Effector CD4-positive, alpha-beta T cell (primary cell): ENCODE measurements at regions not wholly inside any gene's neighbourhood (a gene's known extent, or its start where the extent isn't known, plus 50 kb on each side); places are given as distances from the start of the nearest gene placed in this dataset.
"Not testable (repeated sequence)": the region's sequence is repeated elsewhere in the genome, so short reads cannot be mapped to it uniquely, and the experiment has no call there.

Experiments used
- DNase-seq: peaks from one replicate; pipeline ENCODE4 v3.0.0-alpha.2; 2020

DNA sequence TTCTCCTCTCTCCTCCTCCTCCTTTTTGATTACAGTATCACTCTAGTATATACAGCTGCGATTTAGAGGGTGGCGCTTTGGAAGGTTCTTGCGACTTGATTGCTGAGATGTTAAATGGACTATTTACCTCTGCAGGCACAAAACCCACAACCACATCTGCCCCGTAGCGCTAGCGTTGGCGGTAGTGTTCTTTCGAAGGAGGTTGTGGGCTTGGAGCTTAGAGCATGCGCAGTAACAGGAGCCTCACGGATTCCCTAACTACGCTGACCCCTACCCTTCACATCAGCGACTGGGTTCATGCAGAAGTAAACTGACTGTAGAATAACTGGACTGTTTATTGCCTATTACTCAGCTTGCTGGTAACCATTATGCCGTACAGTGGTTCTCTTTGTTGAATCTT is 58.0 kb downstream of the CGGBP1 start:
- DNase-seq, result no peak

- no peak for DNase-seq
Observed at GRCh38 chr3:87997966-87998365, 60.8 kb downstream of the CGGBP1 start.

DNA sequence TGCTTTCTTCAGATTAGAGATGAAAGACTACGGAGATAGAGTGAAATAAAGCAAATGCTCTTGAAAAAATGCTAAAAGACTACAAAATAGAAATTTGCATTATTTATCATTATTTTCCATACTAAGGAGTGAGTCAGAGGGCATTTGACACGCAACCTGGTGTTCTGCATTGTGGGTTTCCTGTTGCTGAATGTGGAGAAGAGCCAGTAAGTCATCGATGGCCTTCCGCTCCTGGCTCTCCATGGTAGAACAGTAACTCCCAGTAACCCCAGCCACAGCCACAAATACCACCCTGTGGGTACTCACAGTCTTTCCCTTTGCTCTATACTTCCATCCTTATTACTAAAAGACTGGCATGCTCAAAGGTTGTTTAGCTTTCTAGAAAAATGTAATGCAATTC is 61.5 kb downstream of the CGGBP1 start:
- no peak for DNase-seq

- DNase-seq, result no peak
Observed at GRCh38 chr3:87996882-87997281, 61.9 kb downstream of the CGGBP1 start.

DNA sequence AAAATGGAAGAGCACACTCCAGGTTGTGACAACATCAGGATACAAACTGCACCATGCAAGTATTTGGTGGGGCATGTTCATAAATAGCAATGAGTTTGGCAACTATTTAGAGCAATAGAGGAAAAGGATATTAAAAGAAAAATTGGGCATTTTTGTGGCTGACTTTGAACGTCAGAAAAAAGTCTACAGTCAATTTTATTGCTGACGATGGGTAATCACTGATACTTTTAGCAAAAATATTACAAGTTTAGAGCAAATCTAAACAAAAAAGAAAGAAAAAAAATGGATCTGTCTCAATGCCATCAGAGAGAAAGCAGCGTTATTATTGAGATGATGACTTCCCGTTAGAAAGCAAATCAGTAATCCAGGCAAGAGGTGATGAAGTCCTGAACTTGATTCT is 65.2 kb downstream of the CGGBP1 start:
- no peak for DNase-seq

DNA sequence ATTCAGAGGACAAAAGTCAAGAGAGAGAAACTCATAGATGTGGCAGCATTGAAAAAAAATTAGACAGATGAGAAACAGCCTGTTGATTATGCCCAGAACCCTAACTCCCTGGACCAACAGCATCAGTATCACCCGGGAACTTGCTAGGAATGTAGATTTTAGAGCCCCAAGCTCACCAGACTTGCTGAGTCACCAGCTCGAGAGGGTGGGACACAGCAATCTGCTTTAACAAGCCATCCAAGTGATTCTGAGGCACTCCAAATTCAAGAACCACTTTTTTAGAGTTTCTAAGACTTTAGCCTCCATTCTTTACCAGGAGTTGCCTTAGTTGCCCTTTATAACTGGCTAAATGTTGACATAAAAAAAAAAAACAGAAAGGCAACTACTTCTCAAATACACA is 70.9 kb downstream of the CGGBP1 start:
- DNase-seq, result no peak

- no peak for DNase-seq
Observed at GRCh38 chr3:87982421-87982820, 76.4 kb downstream of the CGGBP1 start.

- DNase-seq, result no peak
Observed at GRCh38 chr3:87979527-87979926, 79.3 kb downstream of the CGGBP1 start.

- DNase-seq, result no peak
Observed at GRCh38 chr3:87977765-87978164, 81.0 kb downstream of the CGGBP1 start.

DNA sequence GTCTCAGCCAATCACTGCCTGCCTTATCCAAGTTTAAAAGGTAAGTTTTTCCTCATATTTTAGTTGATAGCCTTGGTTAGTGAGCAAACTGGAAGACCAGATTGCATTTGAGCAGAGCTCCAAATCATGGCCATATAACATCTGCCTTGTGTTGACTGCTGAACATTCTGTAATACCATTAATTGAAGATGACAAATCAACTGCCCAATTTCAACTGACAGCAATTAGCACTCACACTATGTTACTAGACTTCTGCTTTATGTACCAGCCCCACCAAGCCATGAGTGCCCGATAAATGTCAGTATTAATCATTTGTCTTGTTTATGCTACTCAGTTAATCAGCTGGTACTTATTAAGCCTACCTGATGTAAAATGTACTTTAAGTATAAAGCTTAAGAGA is 83.1 kb downstream of the CGGBP1 start:
- DNase-seq, result no peak

- no peak for DNase-seq
Observed at GRCh38 chr3:87973906-87974305, 84.9 kb downstream of the CGGBP1 start.

DNA sequence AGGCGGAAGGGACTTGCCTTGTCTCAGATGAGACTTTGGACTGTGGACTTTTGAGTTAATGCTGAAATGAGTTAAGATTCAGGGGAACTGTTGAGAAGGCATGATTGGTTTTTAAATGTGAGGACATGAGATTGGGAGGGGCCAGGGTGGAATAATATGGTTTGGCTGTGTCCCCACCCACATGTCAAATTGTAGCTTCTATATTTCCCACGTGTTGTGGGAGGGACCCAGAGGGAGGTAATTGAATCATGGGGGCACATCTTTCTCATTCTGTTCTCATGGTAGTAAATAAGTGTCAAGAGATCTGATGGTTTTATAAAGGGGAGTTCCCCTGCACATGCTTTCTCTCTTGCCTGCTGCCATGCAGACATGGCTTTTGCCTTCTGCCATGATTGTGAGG is 89.2 kb downstream of the CGGBP1 start:
- DNase-seq, result no peak

DNA sequence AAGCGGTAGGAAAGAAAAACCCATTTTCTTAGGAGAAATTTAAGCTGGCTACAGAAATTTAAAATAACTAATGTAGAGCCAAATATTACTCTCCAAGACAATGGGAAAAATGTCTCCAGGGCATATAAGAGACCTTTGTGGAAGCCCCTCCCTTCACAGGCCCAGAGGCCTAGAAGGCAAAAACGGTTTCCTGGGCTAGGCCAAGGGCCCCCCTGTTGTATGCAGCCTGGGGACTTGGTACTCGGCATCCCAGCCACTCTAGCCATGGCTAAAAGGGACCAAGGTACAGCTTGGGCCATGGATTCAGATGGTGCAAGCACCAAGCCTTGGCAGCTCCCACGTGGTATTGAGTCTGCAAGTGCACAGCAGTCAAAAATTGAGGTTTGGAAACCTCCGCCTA is 90.1 kb downstream of the CGGBP1 start:
- no peak for DNase-seq

DNA sequence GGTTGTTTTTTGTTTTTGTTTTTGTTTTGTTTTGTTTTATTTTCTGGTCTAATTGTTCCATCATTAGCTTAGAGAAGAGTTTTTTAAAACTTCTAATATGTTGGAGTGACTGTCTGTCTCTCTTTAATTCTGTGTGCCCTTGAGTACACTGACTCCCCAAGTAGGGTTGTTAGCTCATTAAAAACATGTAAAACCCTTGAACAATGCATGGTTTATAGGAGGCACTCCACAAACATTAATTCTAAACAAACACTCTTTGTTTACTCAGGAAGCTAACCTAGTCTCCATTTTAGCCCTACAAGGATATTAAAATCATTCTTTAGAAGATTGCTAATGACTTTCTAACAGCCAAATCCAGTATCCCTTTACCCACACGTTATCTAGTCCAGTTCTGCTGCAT is 100.5 kb downstream of the CGGBP1 start:
- no peak for DNase-seq

DNA sequence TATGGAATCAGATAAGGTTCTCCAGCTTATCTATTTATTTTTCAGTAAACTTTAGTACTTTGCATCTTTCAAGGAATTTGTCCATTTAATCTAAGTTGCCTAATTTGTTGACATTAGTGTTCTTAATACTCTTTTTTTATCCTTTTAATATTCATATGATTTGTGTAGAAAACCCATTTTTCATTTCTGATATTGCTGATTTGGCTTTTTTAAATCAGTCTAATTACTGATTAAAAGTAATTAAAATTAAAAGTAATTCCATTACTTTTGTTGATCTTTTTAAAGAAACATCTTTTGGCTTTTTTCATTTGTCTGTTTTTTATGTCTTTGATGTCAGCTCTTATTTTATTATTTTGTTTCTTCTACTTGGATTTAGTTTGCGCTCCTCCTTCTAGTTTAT is 101.2 kb downstream of the CGGBP1 start:
- DNase-seq, result no peak

GRCh38 chr3:87949879-87950208 is 109.0 kb downstream of the CGGBP1 start:
- DNase-seq, result no peak

DNA sequence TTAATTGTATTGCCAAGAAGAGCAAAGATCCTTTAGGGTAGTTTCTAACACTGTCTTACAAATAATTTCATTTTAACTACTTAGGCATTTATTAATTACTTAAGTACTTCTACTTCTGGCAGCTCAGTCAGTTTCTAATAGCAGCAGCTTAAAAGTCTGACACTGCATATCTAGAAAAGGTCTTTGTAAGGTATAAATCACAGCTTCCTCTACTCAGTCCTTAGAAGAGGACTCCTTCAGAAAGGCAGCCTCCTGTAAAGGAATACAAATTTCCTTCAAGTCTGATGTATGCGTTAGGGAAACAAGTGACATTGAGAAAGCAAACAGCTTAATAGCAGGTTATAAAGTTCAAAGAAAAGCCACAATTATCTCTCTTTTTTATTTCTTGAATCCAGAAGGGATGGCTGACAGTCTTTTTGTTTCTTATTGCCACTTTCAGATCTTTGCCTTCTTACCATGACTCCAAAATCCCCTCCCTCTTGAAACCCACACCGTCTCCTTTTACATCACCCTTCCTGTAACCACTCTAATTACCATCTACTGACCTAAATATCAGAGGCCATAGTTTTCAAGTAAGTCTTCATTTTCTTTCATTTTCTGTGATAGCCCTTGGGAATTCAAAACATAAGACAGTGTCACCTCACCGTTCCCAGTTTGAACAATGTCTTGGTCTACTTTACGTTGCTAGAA is 109.5 kb downstream of the CGGBP1 start:
- DNase-seq, result no peak

- not testable (repeated sequence) for DNase-seq
Observed at GRCh38 chr3:87946007-87946406, 112.8 kb downstream of the CGGBP1 start.

GRCh38 chr3:87942256-87942655 is 116.5 kb downstream of the CGGBP1 start:
- not testable (repeated sequence) for DNase-seq

DNA sequence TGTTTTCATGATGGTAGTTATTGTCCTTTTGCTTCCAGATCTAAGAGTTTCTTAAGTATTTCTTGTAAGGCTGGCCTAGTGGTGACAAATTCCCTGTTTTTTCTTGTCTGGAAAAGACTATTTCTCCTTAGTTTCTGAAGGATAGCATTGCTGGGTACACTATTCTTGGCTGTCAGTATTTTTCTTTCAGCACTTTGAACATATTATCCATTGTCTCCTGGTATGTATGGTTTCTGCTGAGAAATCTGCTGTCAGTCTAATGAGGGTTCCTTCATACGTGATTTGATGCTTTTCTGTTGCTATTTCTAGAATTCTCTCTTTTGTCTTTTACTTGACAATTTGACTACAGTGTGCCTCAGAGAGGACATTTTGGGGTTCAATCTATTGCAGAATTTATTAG is 134.3 kb downstream of the CGGBP1 start:
- no peak for DNase-seq

GRCh38 chr3:87920549-87920948 is 138.3 kb downstream of the CGGBP1 start:
- DNase-seq, result no peak

- DNase-seq, result no peak
Observed at GRCh38 chr3:87901141-87901540, 157.7 kb downstream of the CGGBP1 start.

DNA sequence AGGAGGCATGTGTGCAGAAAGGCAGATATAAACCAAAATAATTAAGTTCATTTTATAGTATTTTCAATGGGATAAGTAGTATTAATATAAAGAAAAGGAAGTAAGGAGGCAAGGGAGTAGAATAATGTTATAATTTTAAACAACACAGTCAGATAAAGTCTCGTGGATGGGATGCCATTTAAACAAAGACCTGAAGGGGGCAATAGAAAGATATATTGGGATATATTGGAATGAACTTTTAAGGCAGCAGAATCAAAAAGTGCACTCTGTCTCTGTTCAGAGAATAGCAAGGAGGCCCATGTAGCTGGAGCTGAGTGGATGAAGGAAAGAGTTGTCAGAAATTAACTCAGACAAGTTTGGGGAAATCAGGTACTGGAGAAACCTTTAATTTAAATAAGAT is 158.7 kb downstream of the CGGBP1 start:
- no peak for DNase-seq

- DNase-seq, result no peak
Observed at GRCh38 chr3:87898971-87899370, 159.8 kb downstream of the CGGBP1 start.

DNA sequence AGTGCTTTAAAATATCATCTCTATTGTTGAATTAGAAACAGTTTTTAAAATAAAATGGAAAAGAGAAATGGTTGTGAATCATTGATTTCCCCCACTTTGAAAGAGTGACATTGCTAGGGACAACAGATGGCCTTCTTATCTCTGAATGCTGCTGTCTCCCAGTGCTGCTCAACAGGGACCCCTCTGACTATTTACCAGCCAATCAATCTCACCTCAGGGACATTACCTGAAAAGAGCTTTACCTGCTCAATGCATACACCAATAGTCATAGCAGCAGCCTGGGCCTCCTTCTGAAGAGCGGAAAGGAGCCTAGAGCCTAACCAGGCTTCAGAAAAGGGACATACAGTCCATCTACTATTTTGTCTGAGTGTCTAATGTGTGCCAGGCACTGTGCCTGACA is 162.8 kb downstream of the CGGBP1 start:
- no peak for DNase-seq

- no peak for DNase-seq
Observed at GRCh38 chr3:87873136-87873535, 185.7 kb downstream of the CGGBP1 start.
